ENCODE measurements at regions not wholly inside any gene's neighbourhood (a gene's known extent, or its start where the extent isn't known, plus 50 kb on each side); places are given as distances from the start of the nearest gene placed in this dataset.

DNA sequence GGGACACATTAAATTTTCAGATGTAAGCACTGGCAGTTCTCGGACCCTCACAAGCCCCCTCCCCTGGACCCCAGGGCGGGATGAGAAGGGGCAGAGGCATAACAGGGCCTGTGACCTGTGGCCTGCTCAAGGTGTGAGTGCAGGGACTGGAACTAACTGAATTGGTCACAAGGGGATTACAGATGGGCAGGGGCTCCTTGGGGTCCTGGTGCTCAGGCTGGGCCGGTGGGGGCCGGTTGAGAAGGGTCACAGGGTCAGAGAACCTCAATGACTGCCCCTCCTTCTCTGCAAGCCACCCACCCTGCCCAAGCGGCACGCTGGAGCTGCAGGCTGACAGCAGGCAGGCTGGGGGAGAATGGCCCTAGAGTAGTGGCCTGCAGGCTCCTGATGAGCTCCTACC is 80.8 kb upstream of the PCBD1 start:
- TF ChIP-seq CTCF (IDR thresholded peaks at IDR 0.05) (no peak), POLR2A (IDR thresholded peaks at IDR 0.05) (no peak), EP300 (IDR thresholded peaks at IDR 0.05) (no peak)

Data from ovary (tissue), 3 donors.